Left lung (tissue), 4 donors: ENCODE measurements at regions not wholly inside any gene's neighbourhood (a gene's known extent, or its start where the extent isn't known, plus 50 kb on each side); places are given as distances from the start of the nearest gene placed in this dataset.

ENCODE experiments used
- ATAC-seq: fragments of 200-7000 bp; cut with Tn5 transposase; one replicate; pipeline ENCODE4 v1.9.1; 2020; ENCODE audit warnings: moderate library complexity
- DNase-seq, 4 donors: peaks; one replicate each; pipeline ENCODE4 v3.0.0-alpha.2; 2013 to 2020
- H3K27ac ChIP-seq, 2 donors: fragments of 200-600 bp; sonication (generic) in 1 of 2; one replicate each; pipeline versions ENCODE4 v1.5.0 to v1.8.0; 2020 to 2021
- H3K27me3 ChIP-seq, 2 donors: fragments of 200-600 bp; sonication (generic) in 1 of 2; one replicate each; pipeline versions ENCODE4 v1.5.0 to v1.8.0; 2020 to 2021
- H3K36me3 ChIP-seq, 2 donors: fragments of 200-600 bp; sonication (generic) in 1 of 2; one replicate each; pipeline versions ENCODE4 v1.5.0 to v1.8.0; 2020 to 2021
- H3K4me1 ChIP-seq, 2 donors: fragments of 200-600 bp; one replicate each; pipeline ENCODE4 v1.8.0; 2021
- H3K4me3 ChIP-seq, 2 donors: fragments of 200-600 bp; sonication (generic) in 1 of 2; one replicate each; pipeline versions ENCODE4 v1.5.0 to v1.8.0; 2020 to 2021; ENCODE audit warnings: mild to moderate bottlenecking in 1 of 2
- H3K9me3 ChIP-seq, 2 donors: fragments of 200-600 bp; sonication (generic) in 1 of 2; one replicate each; pipeline versions ENCODE4 v1.5.0 to v1.8.0; 2020 to 2021
- CTCF ChIP-seq, 2 donors: fragments of 200-600 bp; sonication (generic) in 1 of 2; IDR thresholded peaks; one replicate each; pipeline versions ENCODE4 v1.5.0 to v1.8.0; 2021; ENCODE audit warnings: antibody characterized with exemption in 2 of 2
- intact Hi-C, 2 donors: fragments of 100-400 bp; cut with DNase I; formaldehyde crosslinking; loops; one replicate each; pipeline versions ENCODE4 v1.11.2 to v1.14.2; 2022
- donor health status: DM: no; HTN: yes; CAD: no.
- donor health status: DM: no; HTN: no; CAD: no.

- intact Hi-C loops: no loop called here
- no peak overlapping the region for H3K4me3 ChIP-seq
- no peak overlapping the region for H3K27ac ChIP-seq
- no peaks in the 10 kb centered on the region for H3K9me3 ChIP-seq
- DNase-seq (no peak), ATAC-seq (no peak)
- no peaks in the 10 kb centered on the region for H3K36me3 ChIP-seq
- no peak for TF ChIP-seq CTCF (IDR thresholded peaks at IDR 0.05)
- no peaks in the 10 kb centered on the region for H3K4me1 ChIP-seq
- no peaks in the 10 kb centered on the region for H3K27me3 ChIP-seq
These were observed 91.9 kb upstream of the LRP1B start for GRCh38 chr2:142222715-142223114.

GRCh38 chr2:142220901-142221300, 90.1 kb upstream of the LRP1B start:
- no peaks in the 10 kb centered on the region for H3K36me3 ChIP-seq
- H3K9me3 ChIP-seq: no peaks in the 10 kb centered on the region
- DNase-seq: no peak
- TF ChIP-seq CTCF (IDR thresholded peaks at IDR 0.05): no peak
- no peak overlapping the region for H3K4me3 ChIP-seq
- H3K27ac ChIP-seq: no peak overlapping the region
- ATAC-seq: no peak
- intact Hi-C loops: no loop called here
- H3K27me3 ChIP-seq: no peaks in the 10 kb centered on the region
- H3K4me1 ChIP-seq: no peaks in the 10 kb centered on the region

GRCh38 chr2:142220239-142220638, 89.4 kb upstream of the LRP1B start:
- Histone ChIP-seq H3K4me3 (no peak overlapping the region), H3K9me3 (no peaks in the 10 kb centered on the region), H3K27me3 (no peaks in the 10 kb centered on the region), H3K27ac (no peak overlapping the region), H3K4me1 (no peaks in the 10 kb centered on the region), H3K36me3 (no peaks in the 10 kb centered on the region)
- intact Hi-C loops: no loop called here
- TF ChIP-seq CTCF (IDR thresholded peaks at IDR 0.05): no peak
- ATAC-seq: no peak
- no peak for DNase-seq

GRCh38 chr2:142218471-142218870, 87.7 kb upstream of the LRP1B start:
- TF ChIP-seq CTCF (IDR thresholded peaks at IDR 0.05): no peak
- intact Hi-C loops: no loop called here
- H3K4me1 ChIP-seq: no peaks in the 10 kb centered on the region
- H3K27ac ChIP-seq: no peak overlapping the region
- no peak for DNase-seq
- ATAC-seq: no peak
- H3K9me3 ChIP-seq: no peaks in the 10 kb centered on the region
- no peaks in the 10 kb centered on the region for H3K36me3 ChIP-seq
- no peaks in the 10 kb centered on the region for H3K27me3 ChIP-seq
- no peak overlapping the region for H3K4me3 ChIP-seq

GRCh38 chr2:142217804-142218203, 87.0 kb upstream of the LRP1B start:
- no peak for ATAC-seq

More at GRCh38 chr2:142217804-142218203, 87.0 kb upstream of the LRP1B start:
- no peaks in the 10 kb centered on the region for H3K9me3 ChIP-seq
- H3K27me3 ChIP-seq: no peaks in the 10 kb centered on the region
- TF ChIP-seq CTCF (IDR thresholded peaks at IDR 0.05): no peak
- H3K4me1 ChIP-seq: no peaks in the 10 kb centered on the region
- DNase-seq: no peak
- H3K4me3 ChIP-seq: no peak overlapping the region
- H3K27ac ChIP-seq: no peak overlapping the region
- no peaks in the 10 kb centered on the region for H3K36me3 ChIP-seq
- intact Hi-C loops: no loop called here
